GM13976 (cell line): ENCODE measurements at regions not wholly inside any gene's neighbourhood (a gene's known extent, or its start where the extent isn't known, plus 50 kb on each side); places are given as distances from the start of the nearest gene placed in this dataset.

Experiments
- DNase-seq: peaks from one replicate; pipeline ENCODE4 v3.0.0; 2012; ENCODE audit warnings: low spot score
- CTCF ChIP-seq: IDR thresholded peaks from 2 replicates; pipeline ENCODE4 v1.5.1; 2012; ENCODE audit warnings: borderline replicate concordance, mild to moderate bottlenecking; ENCODE audit not compliant: insufficient read depth; ENCODE audit errors: extremely low read depth, missing control alignments, control extremely low read depth
- in situ Hi-C: fragments of 300-500 bp; cut with MboI; formaldehyde crosslinking; loops from one replicate; pipeline ENCODE4 v1.12.0; 2022; ENCODE audit warnings: low sequenced_read_pairs, mixed read lengths, inconsistent platforms; ENCODE audit not compliant: unreplicated experiment

DNA sequence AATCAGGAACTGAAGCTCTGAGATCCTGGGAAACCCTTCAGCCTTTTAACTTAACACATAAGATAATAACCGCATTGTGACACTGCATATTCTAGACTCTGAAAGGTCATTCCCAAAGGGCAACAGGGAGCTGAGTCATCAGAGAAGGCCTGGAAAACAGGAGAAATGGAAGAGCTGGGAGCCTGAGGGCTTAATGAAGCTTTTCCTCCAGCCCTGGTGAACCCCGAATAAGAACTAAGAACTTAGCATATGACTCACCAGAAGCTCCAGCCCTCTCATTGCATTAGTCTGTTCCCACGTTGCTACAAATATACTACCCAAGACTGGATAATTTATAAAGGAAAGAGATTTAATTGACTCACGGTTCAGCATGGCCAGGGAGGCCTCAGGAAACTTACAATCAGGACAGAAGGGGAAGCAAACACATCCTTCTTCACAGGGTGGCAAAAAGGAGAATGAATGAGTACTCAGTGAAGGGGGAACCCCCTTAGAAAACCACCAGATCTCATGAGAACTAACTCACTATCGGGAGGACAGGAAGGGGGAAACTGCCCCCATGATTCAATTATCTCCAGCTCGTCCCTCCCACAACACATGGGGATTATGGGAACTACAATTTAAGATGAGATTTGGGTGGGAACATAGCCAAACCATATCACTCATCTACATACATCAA lies 648.5 kb downstream of the TFAP2A start:
- no peak for TF ChIP-seq CTCF
- DNase-seq = peak; percentile 10
- in situ Hi-C loops = no loop called here

GRCh38 chr6:9761220-9761619 lies 653.7 kb downstream of the TFAP2A start:
- in situ Hi-C loops = no loop called here
- DNase-seq = no peak
- no peak for TF ChIP-seq CTCF

DNA sequence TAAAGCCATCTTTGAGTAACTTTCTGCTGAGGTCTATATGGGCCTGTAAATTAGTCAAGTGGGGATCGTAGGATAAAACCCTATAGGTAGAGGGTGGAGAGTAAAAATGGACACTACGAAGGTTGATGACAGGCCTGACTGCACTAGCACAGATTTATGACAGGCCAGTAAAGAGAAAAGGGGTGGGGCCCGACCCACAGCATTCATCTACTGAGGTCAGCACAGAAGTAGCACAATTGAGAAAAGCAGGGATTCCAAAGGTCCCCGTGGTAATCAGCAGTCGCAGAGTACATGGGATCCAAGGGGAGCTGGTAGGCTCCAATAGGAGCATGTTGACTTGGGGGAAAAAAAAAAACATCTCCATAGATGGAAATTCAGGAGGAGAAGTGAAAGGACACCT lies 660.4 kb downstream of the TFAP2A start:
- in situ Hi-C loops = no loop called here
- DNase-seq = no peak
- no peak for TF ChIP-seq CTCF

DNA sequence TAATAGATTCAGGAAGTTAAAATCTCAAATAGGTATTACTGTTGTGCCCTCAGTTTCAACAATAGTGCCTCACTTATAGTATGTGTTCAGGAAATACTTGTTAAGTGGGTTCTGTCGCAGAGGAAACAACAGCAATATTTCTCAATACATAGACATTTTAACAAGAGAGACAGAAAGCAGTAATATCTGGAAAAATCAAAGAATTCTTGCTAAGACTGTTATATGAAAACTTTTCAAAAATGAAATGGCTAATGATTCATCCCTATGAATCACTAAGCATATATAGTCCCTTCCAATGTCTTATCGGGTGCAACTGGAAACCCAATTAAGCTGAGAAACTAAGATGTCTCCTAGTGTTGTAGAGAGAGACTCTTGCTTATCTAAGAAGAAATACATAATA lies 668.9 kb downstream of the TFAP2A start:
- no peak for TF ChIP-seq CTCF
- DNase-seq = no peak
- in situ Hi-C loops = no loop called here

DNA sequence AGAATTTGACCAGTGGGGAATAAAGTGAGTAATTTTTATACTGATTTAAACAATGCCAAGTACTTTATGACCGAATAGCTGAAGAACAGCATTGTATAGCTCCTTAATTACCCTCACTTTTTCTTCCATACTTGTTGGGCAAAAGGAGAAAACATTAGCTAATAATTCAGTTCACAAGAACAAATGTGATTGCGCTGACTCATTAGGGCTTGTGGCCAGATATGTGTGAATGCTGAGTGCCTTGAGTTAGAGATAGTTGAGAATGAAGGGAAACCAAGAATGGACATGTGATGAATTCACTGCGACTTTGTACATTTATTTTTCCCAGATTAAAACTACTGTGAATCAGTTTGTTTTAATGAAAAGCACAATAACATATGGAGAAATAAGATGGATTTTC lies 669.4 kb downstream of the TFAP2A start:
- DNase-seq = no peak
- TF ChIP-seq CTCF = no peak
- in situ Hi-C loops = no loop called here

DNA sequence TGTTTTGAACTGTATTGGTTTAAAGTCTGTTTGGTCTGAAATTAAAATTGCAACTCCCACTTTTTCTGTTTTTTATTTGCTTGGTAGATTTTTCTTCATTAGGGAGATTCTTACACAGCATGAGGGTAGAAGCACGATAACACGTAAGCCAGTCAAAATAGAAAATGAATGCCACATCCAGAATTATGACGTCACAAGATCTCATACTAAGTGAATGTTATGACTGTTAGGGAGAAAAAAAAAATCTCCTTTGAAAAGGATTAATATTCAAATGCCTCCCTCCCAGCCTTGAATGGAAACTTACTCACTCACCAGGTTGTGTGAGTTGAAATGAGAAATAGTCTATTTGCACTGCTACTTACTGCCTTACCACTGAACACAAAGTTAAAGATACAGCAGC lies 670.8 kb downstream of the TFAP2A start:
- in situ Hi-C loops = no loop called here
- no peak for DNase-seq
- TF ChIP-seq CTCF = no peak
